ENCODE measurements at regions not wholly inside any gene's neighbourhood (a gene's known extent, or its start where the extent isn't known, plus 50 kb on each side); places are given as distances from the start of the nearest gene placed in this dataset.

DNA sequence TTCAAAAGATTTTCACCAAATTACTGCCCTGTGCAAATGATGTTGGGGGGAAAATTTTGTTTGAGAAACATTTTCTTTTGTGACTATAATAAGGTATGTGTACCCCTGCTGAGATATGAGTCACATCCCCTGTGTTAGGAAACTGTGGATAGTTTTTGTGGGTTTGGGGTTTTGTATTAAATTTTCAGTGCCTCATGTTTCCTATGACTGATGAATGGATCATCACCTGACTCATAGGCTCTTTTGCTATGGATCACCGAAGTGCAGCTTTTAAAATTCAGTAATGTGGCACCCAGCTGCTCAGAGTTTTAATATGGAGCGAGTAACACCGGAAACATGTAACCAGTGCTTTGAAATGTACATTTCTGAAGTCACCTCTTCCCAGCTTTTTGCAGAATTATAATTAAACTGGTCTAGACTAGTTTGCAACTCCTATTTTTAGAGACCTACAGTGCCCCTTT lies 167.4 kb upstream of the HMGA2 start:
- no peak overlapping the region for H3K4me3 ChIP-seq (ENCODE audit: low read depth, low read length)
- peaks cover 30% of the 10 kb centered on the region for H3K4me1 ChIP-seq (ENCODE audit: control insufficient read depth, insufficient read depth, low read length)
- H3K27ac ChIP-seq (ENCODE audit: low read depth, low read length): no peak overlapping the region
- no peaks in the 10 kb centered on the region for H3K9me3 ChIP-seq (ENCODE audit: control insufficient read depth, insufficient read depth, low read depth, low read length)
- H3K9ac ChIP-seq (ENCODE audit: low read length): no peak overlapping the region
- H3K36me3 ChIP-seq (ENCODE audit: control insufficient read depth, insufficient read depth, low read length): no peaks in the 10 kb centered on the region
- no peaks in the 10 kb centered on the region for H3K27me3 ChIP-seq (ENCODE audit: control insufficient read depth, insufficient read depth, low read length)

DNA sequence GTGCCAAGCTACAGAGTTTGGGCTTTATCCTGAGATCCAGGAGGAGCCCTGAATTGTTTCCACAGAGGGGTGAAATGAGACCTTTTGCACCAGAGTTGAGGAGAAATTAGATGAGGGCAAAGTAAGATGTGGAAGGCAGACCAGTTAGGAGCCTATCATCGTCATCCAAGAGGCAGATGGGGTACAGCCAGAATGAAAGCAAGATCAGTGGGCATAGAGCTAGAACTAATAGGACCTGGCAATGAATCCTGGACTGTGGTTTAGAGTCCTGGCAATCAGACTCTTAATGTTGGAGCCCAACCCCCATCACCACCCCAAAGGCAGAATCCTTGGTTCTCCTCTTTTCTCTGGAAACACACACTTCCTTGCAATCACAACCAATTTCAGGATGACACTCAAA lies 166.6 kb upstream of the HMGA2 start:
- Histone ChIP-seq H3K36me3 (ENCODE audit: control insufficient read depth, insufficient read depth, low read length) (no peaks in the 10 kb centered on the region), H3K9me3 (ENCODE audit: control insufficient read depth, insufficient read depth, low read depth, low read length) (no peaks in the 10 kb centered on the region), H3K27ac (ENCODE audit: low read depth, low read length) (no peak overlapping the region), H3K4me1 (ENCODE audit: control insufficient read depth, insufficient read depth, low read length) (peaks cover 30% of the 10 kb centered on the region), H3K9ac (ENCODE audit: low read length) (no peak overlapping the region), H3K27me3 (ENCODE audit: control insufficient read depth, insufficient read depth, low read length) (no peaks in the 10 kb centered on the region), H3K4me3 (ENCODE audit: low read depth, low read length) (no peak overlapping the region)

DNA sequence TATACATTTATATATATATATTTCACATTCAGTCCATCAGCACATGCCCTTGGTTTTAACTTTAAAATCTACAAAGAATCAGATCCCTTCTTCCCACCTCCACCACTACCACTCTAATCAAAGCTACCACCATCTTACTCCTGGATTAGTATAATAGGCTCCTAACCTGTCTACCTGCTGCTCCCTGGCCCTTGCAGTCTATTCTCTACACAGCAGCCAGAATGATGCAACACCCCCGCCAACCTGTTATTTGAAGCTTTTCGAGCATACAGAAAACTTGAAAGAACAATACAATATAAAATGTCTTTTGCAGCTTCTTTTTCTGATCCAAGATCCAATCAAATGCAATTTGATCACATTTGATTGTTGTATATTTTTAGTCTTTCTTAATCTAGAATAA lies 165.9 kb upstream of the HMGA2 start:
- Histone ChIP-seq H3K27me3 (ENCODE audit: control insufficient read depth, insufficient read depth, low read length) (no peaks in the 10 kb centered on the region), H3K4me3 (ENCODE audit: low read depth, low read length) (no peak overlapping the region), H3K9me3 (ENCODE audit: control insufficient read depth, insufficient read depth, low read depth, low read length) (peaks cover 2% of the 10 kb centered on the region; the same call in 1 of the 2 replicates), H3K27ac (ENCODE audit: low read depth, low read length) (no peak overlapping the region), H3K36me3 (ENCODE audit: control insufficient read depth, insufficient read depth, low read length) (no peaks in the 10 kb centered on the region), H3K9ac (ENCODE audit: low read length) (no peak overlapping the region), H3K4me1 (ENCODE audit: control insufficient read depth, insufficient read depth, low read length) (peaks cover 28% of the 10 kb centered on the region)

DNA sequence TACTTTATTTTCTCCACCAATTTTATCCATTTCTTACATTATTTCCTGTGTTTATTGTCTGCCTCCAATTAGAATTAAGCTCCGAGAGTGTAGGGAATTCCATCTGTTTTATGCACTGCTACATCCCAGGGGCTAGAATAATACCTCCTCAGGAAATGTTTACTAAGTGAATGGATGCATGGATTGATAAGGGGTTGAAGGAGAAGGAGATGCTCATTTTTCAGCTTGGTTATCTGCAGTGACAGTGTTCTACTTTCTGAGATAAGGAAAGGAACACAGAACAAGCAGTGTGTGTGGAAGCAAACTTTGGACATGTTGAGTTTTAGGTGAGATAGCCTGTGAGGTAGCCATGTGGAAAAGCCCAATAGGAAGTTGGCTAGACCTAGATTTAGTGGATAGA lies 164.6 kb upstream of the HMGA2 start:
- H3K27ac ChIP-seq (ENCODE audit: low read depth, low read length): no peak overlapping the region
- H3K36me3 ChIP-seq (ENCODE audit: control insufficient read depth, insufficient read depth, low read length): no peaks in the 10 kb centered on the region
- peaks cover 17% of the 10 kb centered on the region for H3K4me1 ChIP-seq (ENCODE audit: control insufficient read depth, insufficient read depth, low read length)
- H3K9ac ChIP-seq (ENCODE audit: low read length): no peak overlapping the region
- no peaks in the 10 kb centered on the region for H3K27me3 ChIP-seq (ENCODE audit: control insufficient read depth, insufficient read depth, low read length)
- peaks cover 15% of the 10 kb centered on the region for H3K9me3 ChIP-seq (ENCODE audit: control insufficient read depth, insufficient read depth, low read depth, low read length)
- H3K4me3 ChIP-seq (ENCODE audit: low read depth, low read length): no peak overlapping the region

DNA sequence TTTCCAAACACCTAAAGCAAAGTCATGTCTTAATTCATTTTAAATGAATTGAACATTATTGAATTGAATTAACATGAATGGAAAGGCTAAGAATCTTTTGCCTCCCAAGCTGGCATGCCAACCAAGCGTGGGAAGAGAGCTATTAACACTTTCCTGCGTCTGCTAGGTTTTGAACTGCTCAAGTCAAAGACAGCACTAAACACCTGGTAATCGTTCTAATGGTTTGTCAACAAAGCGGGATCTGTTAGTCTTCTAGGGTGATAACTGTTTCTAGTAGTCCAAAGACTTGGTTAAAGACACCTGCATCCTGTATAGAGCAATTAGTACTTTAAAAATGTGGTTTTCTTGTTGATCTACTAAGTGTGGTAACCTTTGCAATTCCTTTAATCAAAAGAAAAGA lies 164.2 kb upstream of the HMGA2 start:
- peaks cover 18% of the 10 kb centered on the region for H3K9me3 ChIP-seq (ENCODE audit: control insufficient read depth, insufficient read depth, low read depth, low read length)
- peaks cover 17% of the 10 kb centered on the region for H3K4me1 ChIP-seq (ENCODE audit: control insufficient read depth, insufficient read depth, low read length)
- no peaks in the 10 kb centered on the region for H3K36me3 ChIP-seq (ENCODE audit: control insufficient read depth, insufficient read depth, low read length)
- no peak overlapping the region for H3K9ac ChIP-seq (ENCODE audit: low read length)
- no peak overlapping the region for H3K4me3 ChIP-seq (ENCODE audit: low read depth, low read length)
- no peaks in the 10 kb centered on the region for H3K27me3 ChIP-seq (ENCODE audit: control insufficient read depth, insufficient read depth, low read length)
- H3K27ac ChIP-seq (ENCODE audit: low read depth, low read length): no peak overlapping the region

DNA sequence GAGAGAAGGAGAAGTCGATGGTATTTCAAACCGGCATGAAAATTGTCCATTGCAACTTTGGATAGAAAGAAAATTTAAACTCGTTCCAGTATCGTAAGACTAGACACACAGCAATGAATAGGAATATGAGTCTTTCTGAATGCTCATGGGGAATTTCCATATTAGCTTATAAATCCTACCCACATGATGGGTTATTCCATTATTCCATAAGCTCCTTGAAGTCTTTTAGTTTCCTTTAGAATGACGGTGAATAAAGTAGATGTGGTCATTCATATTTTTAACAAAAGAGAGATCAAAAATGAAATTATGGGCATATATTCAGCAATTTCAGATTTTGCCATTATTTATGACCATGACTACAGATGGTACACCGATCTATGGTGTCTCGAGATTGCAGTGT lies 163.4 kb upstream of the HMGA2 start:
- Histone ChIP-seq H3K9me3 (ENCODE audit: control insufficient read depth, insufficient read depth, low read depth, low read length) (peaks cover 21% of the 10 kb centered on the region), H3K9ac (ENCODE audit: low read length) (no peak overlapping the region), H3K4me1 (ENCODE audit: control insufficient read depth, insufficient read depth, low read length) (peaks cover 17% of the 10 kb centered on the region), H3K27me3 (ENCODE audit: control insufficient read depth, insufficient read depth, low read length) (no peaks in the 10 kb centered on the region), H3K4me3 (ENCODE audit: low read depth, low read length) (no peak overlapping the region), H3K36me3 (ENCODE audit: control insufficient read depth, insufficient read depth, low read length) (no peaks in the 10 kb centered on the region), H3K27ac (ENCODE audit: low read depth, low read length) (no peak overlapping the region)

DNA sequence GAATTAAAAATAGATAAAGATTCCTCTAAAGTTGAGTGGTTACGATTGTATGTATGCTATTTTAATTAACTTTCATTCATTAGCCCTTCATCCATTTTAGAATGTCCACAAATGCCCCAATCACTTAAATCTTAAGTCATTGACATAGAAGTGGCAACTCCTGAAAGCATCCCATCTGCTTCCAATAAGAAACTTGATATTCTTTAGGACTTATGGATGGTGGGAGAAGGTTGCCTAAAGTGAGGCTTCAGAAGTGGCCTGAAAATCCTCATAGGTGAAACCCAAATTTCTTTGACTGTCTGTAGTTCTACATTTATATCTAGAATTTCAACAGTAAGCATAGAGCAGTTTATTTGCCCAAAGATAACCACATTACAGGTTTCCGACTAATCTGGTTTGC lies 161.7 kb upstream of the HMGA2 start:
- H3K9me3 ChIP-seq (ENCODE audit: control insufficient read depth, insufficient read depth, low read depth, low read length): peaks cover 21% of the 10 kb centered on the region
- H3K4me1 ChIP-seq (ENCODE audit: control insufficient read depth, insufficient read depth, low read length): peaks cover 13% of the 10 kb centered on the region
- no peaks in the 10 kb centered on the region for H3K36me3 ChIP-seq (ENCODE audit: control insufficient read depth, insufficient read depth, low read length)
- no peak overlapping the region for H3K27ac ChIP-seq (ENCODE audit: low read depth, low read length)
- H3K27me3 ChIP-seq (ENCODE audit: control insufficient read depth, insufficient read depth, low read length): no peaks in the 10 kb centered on the region
- no peak overlapping the region for H3K4me3 ChIP-seq (ENCODE audit: low read depth, low read length)
- no peak overlapping the region for H3K9ac ChIP-seq (ENCODE audit: low read length)

DNA sequence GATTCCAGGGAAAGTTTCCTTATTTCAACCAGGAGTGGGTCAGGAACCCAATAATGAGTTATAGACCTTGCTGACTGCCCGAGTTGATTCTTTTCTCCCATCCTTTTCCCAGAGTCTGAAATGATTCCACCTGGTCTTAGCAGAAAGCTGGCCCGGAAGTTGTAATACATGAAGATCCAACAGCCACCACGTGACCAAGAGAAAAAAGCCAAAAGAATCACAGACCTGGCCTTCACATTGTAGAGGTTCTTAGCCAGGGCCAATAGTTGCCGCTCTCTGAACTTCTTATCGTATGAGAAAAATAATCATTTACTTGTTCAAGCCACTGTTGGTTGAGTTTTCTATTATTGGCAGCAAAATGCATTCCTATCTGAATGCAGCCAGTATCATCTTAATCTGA lies 161.2 kb upstream of the HMGA2 start:
- Histone ChIP-seq H3K36me3 (ENCODE audit: control insufficient read depth, insufficient read depth, low read length) (no peaks in the 10 kb centered on the region), H3K27me3 (ENCODE audit: control insufficient read depth, insufficient read depth, low read length) (no peaks in the 10 kb centered on the region), H3K4me3 (ENCODE audit: low read depth, low read length) (no peak overlapping the region), H3K9me3 (ENCODE audit: control insufficient read depth, insufficient read depth, low read depth, low read length) (peaks cover 21% of the 10 kb centered on the region), H3K9ac (ENCODE audit: low read length) (no peak overlapping the region), H3K4me1 (ENCODE audit: control insufficient read depth, insufficient read depth, low read length) (peaks cover 14% of the 10 kb centered on the region), H3K27ac (ENCODE audit: low read depth, low read length) (no peak overlapping the region)

DNA sequence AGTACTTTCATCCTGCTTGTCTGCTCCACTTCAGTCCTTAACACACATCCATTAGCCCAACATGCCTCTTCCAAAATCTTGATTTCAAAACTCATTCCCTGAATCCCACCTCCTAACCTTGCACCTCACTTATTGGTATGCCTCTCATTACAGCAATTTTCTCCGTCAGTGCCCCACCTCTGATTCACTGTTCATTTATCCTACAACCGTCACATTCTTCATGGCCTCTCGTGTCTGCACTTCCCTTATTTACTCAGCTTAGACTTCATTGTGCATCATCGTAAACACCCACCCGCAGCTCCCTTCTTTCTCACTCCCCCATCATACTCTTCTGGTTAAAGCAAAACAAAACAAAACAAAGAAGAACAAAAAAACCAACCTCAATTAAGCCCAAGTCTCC lies 160.6 kb upstream of the HMGA2 start:
- H3K9me3 ChIP-seq (ENCODE audit: control insufficient read depth, insufficient read depth, low read depth, low read length): peaks cover 21% of the 10 kb centered on the region

DNA sequence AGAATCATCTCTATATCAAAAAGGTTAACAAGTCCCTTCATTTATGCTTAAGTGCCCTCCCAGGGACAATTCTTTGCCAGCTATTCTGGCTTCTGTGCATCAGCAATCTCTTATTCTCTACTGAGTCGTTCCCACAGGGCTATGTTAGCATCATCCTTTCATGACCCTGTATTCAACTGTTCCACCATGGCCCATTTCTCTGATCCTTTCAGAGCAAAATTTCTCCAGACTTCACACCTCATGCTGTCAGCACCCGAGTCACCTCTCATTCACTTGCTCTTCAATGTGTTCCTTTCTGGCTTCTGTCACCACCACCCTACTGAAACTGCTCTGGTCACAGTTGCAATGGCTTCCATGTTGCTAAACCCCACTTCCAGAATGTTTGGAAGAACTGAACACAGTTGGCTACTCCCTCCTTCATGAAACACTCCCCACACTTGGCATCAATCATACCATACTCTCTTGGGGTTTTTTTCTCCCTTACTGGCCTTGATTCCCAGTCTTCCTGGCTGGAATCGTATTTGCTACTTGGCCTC lies 159.5 kb upstream of the HMGA2 start:
- H3K27me3 ChIP-seq (ENCODE audit: control insufficient read depth, insufficient read depth, low read length): no peaks in the 10 kb centered on the region
- H3K9me3 ChIP-seq (ENCODE audit: control insufficient read depth, insufficient read depth, low read depth, low read length): peaks cover 21% of the 10 kb centered on the region
- peaks cover 14% of the 10 kb centered on the region for H3K4me1 ChIP-seq (ENCODE audit: control insufficient read depth, insufficient read depth, low read length)
- no peaks in the 10 kb centered on the region for H3K36me3 ChIP-seq (ENCODE audit: control insufficient read depth, insufficient read depth, low read length)
- no peak overlapping the region for H3K27ac ChIP-seq (ENCODE audit: low read depth, low read length)
- no peak overlapping the region for H3K9ac ChIP-seq (ENCODE audit: low read length)
- no peak overlapping the region for H3K4me3 ChIP-seq (ENCODE audit: low read depth, low read length)

More for the DNA sequence above, 160.6 kb upstream of the HMGA2 start:
- H3K27ac ChIP-seq (ENCODE audit: low read depth, low read length): no peak overlapping the region
- H3K27me3 ChIP-seq (ENCODE audit: control insufficient read depth, insufficient read depth, low read length): no peaks in the 10 kb centered on the region
- no peaks in the 10 kb centered on the region for H3K36me3 ChIP-seq (ENCODE audit: control insufficient read depth, insufficient read depth, low read length)
- peaks cover 16% of the 10 kb centered on the region for H3K4me1 ChIP-seq (ENCODE audit: control insufficient read depth, insufficient read depth, low read length)
- H3K9ac ChIP-seq (ENCODE audit: low read length): no peak overlapping the region
- no peak overlapping the region for H3K4me3 ChIP-seq (ENCODE audit: low read depth, low read length)

DNA sequence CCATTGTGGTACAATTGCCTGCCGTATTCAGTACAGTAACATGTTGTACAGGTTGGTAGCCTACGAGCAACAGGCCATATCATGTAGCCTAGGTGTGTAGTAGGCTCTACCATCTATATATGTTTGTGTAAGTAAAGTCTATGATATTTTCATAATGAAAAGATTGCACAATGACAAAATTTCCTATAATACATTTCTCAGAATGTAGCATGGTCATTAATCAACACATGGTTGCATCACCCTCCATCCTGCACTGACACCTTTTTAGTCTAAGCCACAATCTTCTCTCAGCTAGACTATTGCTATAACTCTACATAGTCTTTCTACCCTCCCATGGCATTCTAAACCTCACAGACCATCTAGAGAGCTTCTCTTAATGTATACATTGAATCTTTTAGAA lies 158.5 kb upstream of the HMGA2 start:
- H3K27ac ChIP-seq (ENCODE audit: low read depth, low read length): no peak overlapping the region
- H3K4me1 ChIP-seq (ENCODE audit: control insufficient read depth, insufficient read depth, low read length): peaks cover 12% of the 10 kb centered on the region; the same call in 1 of the 2 replicates
- H3K9ac ChIP-seq (ENCODE audit: low read length): no peak overlapping the region
- H3K9me3 ChIP-seq (ENCODE audit: control insufficient read depth, insufficient read depth, low read depth, low read length): peaks cover 21% of the 10 kb centered on the region
- H3K4me3 ChIP-seq (ENCODE audit: low read depth, low read length): no peak overlapping the region
- H3K36me3 ChIP-seq (ENCODE audit: control insufficient read depth, insufficient read depth, low read length): no peaks in the 10 kb centered on the region
- H3K27me3 ChIP-seq (ENCODE audit: control insufficient read depth, insufficient read depth, low read length): no peaks in the 10 kb centered on the region

DNA sequence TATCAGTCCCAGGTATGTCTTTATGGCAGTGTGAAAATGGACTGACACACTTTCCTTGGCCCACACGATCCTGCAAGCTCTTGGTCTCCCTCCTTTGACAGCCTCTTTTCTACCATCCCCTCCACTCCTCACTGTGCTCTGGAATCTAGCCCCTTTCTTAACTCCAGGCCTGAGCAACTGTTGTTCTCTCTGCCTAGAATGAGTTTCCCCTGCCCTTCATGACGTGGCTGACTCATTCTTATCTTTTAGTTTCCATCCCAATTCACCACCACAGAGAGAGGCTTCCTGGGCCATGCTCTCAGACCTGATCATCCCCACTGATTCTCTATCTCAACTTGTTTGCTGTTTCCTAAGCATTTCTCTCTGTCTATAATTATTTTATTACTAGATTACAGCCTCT lies 157.4 kb upstream of the HMGA2 start:
- Histone ChIP-seq H3K27me3 (ENCODE audit: control insufficient read depth, insufficient read depth, low read length) (no peaks in the 10 kb centered on the region), H3K9ac (ENCODE audit: low read length) (no peak overlapping the region), H3K4me3 (ENCODE audit: low read depth, low read length) (no peak overlapping the region), H3K27ac (ENCODE audit: low read depth, low read length) (no peak overlapping the region), H3K9me3 (ENCODE audit: control insufficient read depth, insufficient read depth, low read depth, low read length) (peaks cover 21% of the 10 kb centered on the region), H3K36me3 (ENCODE audit: control insufficient read depth, insufficient read depth, low read length) (no peaks in the 10 kb centered on the region), H3K4me1 (ENCODE audit: control insufficient read depth, insufficient read depth, low read length) (peaks cover 12% of the 10 kb centered on the region; the same call in 1 of the 2 replicates)
